ENCODE measurements at regions not wholly inside any gene's neighbourhood (a gene's known extent, or its start where the extent isn't known, plus 50 kb on each side); places are given as distances from the start of the nearest gene placed in this dataset.
"Not testable (repeated sequence)": the region's sequence is repeated elsewhere in the genome, so short reads cannot be mapped to it uniquely, and the experiment has no call there.

- no peak for DNase-seq
These were observed 90.1 kb upstream of the NEDD4L start for GRCh38 chr18:57953883-57954282.

GRCh38 chr18:57951999-57952774 is 91.8 kb upstream of the NEDD4L start:
- DNase-seq: no peak

- DNase-seq: no peak
These were observed 92.8 kb upstream of the NEDD4L start for GRCh38 chr18:57951117-57951796.

- no peak for DNase-seq
These were observed 93.5 kb upstream of the NEDD4L start for GRCh38 chr18:57950542-57950941.

GRCh38 chr18:57949335-57949734 is 94.7 kb upstream of the NEDD4L start:
- DNase-seq: not testable (repeated sequence)

- no peak for DNase-seq
These were observed 96.9 kb upstream of the NEDD4L start for GRCh38 chr18:57947117-57947516.

GRCh38 chr18:57943723-57944122 is 100.3 kb upstream of the NEDD4L start:
- DNase-seq: no peak

GRCh38 chr18:57942493-57942892 is 101.5 kb upstream of the NEDD4L start:
- peak; percentile 37 for DNase-seq

- no peak for DNase-seq
These were observed 102.1 kb upstream of the NEDD4L start for GRCh38 chr18:57941841-57942489.

- no peak for DNase-seq
These were observed 103.8 kb upstream of the NEDD4L start for GRCh38 chr18:57940166-57940660.

- not testable (repeated sequence) for DNase-seq
These were observed 109.7 kb upstream of the NEDD4L start for GRCh38 chr18:57934375-57934774.

- no peak for DNase-seq
These were observed 113.0 kb upstream of the NEDD4L start for GRCh38 chr18:57931038-57931437.

- DNase-seq: peak; percentile 40
These were observed 113.5 kb upstream of the NEDD4L start for GRCh38 chr18:57930476-57930875.

GRCh38 chr18:57929922-57930321 is 114.1 kb upstream of the NEDD4L start:
- DNase-seq: no peak

GRCh38 chr18:57928466-57928865 is 115.6 kb upstream of the NEDD4L start:
- DNase-seq: no peak

- DNase-seq: no peak
These were observed 116.5 kb upstream of the NEDD4L start for GRCh38 chr18:57927511-57927910.

GRCh38 chr18:57925706-57926105 is 118.3 kb upstream of the NEDD4L start:
- no peak for DNase-seq

GRCh38 chr18:57923611-57924010 is 120.4 kb upstream of the NEDD4L start:
- DNase-seq: no peak

- no peak for DNase-seq
These were observed 119.8 kb upstream of the ATP8B1 start for GRCh38 chr18:57922885-57923284.

GRCh38 chr18:57921708-57922107 is 118.6 kb upstream of the ATP8B1 start:
- DNase-seq: no peak

- DNase-seq: no peak
These were observed 116.9 kb upstream of the ATP8B1 start for GRCh38 chr18:57920036-57920435.

- DNase-seq: no peak
These were observed 115.5 kb upstream of the ATP8B1 start for GRCh38 chr18:57918601-57919000.

GRCh38 chr18:57916684-57917083 is 113.6 kb upstream of the ATP8B1 start:
- DNase-seq: no peak

All from NCI-H1436 treated with DMSO at 0.1 percent for 48 hours (cell line).